ENCODE measurements at regions not wholly inside any gene's neighbourhood (a gene's known extent, or its start where the extent isn't known, plus 50 kb on each side); places are given as distances from the start of the nearest gene placed in this dataset.

GRCh38 chr3:124177071-124177470 lies 185.1 kb upstream of the ROPN1 start:
- no peak for DNase-seq (ENCODE audit: low read depth in 2 of 2)

- DNase-seq (ENCODE audit: low read depth in 2 of 2), result no peak
Observed at GRCh38 chr3:124178531-124178930, 186.6 kb upstream of the ROPN1 start.

GRCh38 chr3:124200407-124200806 lies 208.5 kb upstream of the ROPN1 start:
- no peak for DNase-seq (ENCODE audit: low read depth in 2 of 2)

- DNase-seq (ENCODE audit: low read depth in 2 of 2), result no peak
Observed at GRCh38 chr3:124201226-124201625, 209.3 kb upstream of the ROPN1 start.

GRCh38 chr3:124201786-124202185 lies 209.9 kb upstream of the ROPN1 start:
- no peak for DNase-seq (ENCODE audit: low read depth in 2 of 2)

GRCh38 chr3:124202754-124203153 lies 210.8 kb upstream of the ROPN1 start:
- no peak for DNase-seq (ENCODE audit: low read depth in 2 of 2)

- DNase-seq (ENCODE audit: low read depth in 2 of 2), result no peak
Observed at GRCh38 chr3:124203292-124203691, 211.4 kb upstream of the ROPN1 start.

- no peak for DNase-seq (ENCODE audit: low read depth in 2 of 2)
Observed at GRCh38 chr3:124206225-124207055, 214.5 kb upstream of the ROPN1 start.

GRCh38 chr3:124207077-124207476 lies 215.2 kb upstream of the ROPN1 start:
- no peak for DNase-seq (ENCODE audit: low read depth in 2 of 2)

GRCh38 chr3:124207873-124208485 lies 216.1 kb upstream of the ROPN1 start:
- DNase-seq (ENCODE audit: low read depth in 2 of 2), result no peak

- no peak for DNase-seq (ENCODE audit: low read depth in 2 of 2)
Observed at GRCh38 chr3:124209426-124209825, 217.5 kb upstream of the ROPN1 start.

GRCh38 chr3:124210899-124211298 lies 219.0 kb upstream of the ROPN1 start:
- no peak for DNase-seq (ENCODE audit: low read depth in 2 of 2)

- no peak for DNase-seq (ENCODE audit: low read depth in 2 of 2)
Observed at GRCh38 chr3:124213641-124214040, 221.7 kb upstream of the ROPN1 start.

- no peak for DNase-seq (ENCODE audit: low read depth in 2 of 2)
Observed at GRCh38 chr3:124217542-124217941, 225.6 kb upstream of the ROPN1 start.

GRCh38 chr3:124221422-124221821 lies 229.5 kb upstream of the ROPN1 start:
- no peak for DNase-seq (ENCODE audit: low read depth in 2 of 2)

GRCh38 chr3:124223853-124224252 lies 231.9 kb upstream of the ROPN1 start:
- DNase-seq (ENCODE audit: low read depth in 2 of 2), result no peak

GRCh38 chr3:124227150-124227630 lies 235.3 kb upstream of the ROPN1 start:
- DNase-seq (ENCODE audit: low read depth in 2 of 2), result no peak

- DNase-seq (ENCODE audit: low read depth in 2 of 2), result no peak
Observed at GRCh38 chr3:124229420-124229819, 237.5 kb upstream of the ROPN1 start.

GRCh38 chr3:124229836-124230235 lies 237.9 kb upstream of the ROPN1 start:
- no peak for DNase-seq (ENCODE audit: low read depth in 2 of 2)

GRCh38 chr3:124230432-124230831 lies 238.5 kb upstream of the ROPN1 start:
- DNase-seq (ENCODE audit: low read depth in 2 of 2), result no peak

GRCh38 chr3:124230998-124231397 lies 239.1 kb upstream of the ROPN1 start:
- no peak for DNase-seq (ENCODE audit: low read depth in 2 of 2)

- no peak for DNase-seq (ENCODE audit: low read depth in 2 of 2)
Observed at GRCh38 chr3:124234852-124235252, 242.9 kb upstream of the ROPN1 start.

GRCh38 chr3:124235446-124235845 lies 243.5 kb upstream of the ROPN1 start:
- no peak for DNase-seq (ENCODE audit: low read depth in 2 of 2)
